ENCODE measurements at regions not wholly inside any gene's neighbourhood (a gene's known extent, or its start where the extent isn't known, plus 50 kb on each side); places are given as distances from the start of the nearest gene placed in this dataset.
"Not testable (repeated sequence)": the region's sequence is repeated elsewhere in the genome, so short reads cannot be mapped to it uniquely, and the experiment has no call there.

DNA sequence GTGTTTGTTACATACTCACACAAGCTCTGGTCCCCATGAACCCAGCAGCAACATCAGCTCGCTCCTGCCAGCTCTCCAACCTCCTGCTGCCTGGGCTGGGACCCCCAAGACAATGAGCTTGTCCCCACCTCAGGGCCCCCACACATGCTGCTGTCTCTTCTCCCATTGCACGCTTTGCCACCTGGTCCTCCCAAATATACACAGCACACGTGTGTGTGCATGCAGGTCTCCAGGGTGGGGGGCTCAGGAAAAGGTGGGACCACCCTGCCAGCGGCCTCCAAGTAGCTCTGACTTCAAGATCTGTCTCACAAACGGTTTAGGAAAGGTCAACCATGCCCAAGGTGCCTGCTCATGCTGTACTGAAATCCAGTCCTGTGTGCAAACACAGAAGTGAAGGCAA lies 68.1 kb upstream of the CCND1 start:
- no peak for DNase-seq

GRCh38 chr11:69573761-69574607 lies 67.0 kb upstream of the CCND1 start:
- no peak for DNase-seq

GRCh38 chr11:69574608-69575255 lies 66.2 kb upstream of the CCND1 start:
- no peak for DNase-seq

DNA sequence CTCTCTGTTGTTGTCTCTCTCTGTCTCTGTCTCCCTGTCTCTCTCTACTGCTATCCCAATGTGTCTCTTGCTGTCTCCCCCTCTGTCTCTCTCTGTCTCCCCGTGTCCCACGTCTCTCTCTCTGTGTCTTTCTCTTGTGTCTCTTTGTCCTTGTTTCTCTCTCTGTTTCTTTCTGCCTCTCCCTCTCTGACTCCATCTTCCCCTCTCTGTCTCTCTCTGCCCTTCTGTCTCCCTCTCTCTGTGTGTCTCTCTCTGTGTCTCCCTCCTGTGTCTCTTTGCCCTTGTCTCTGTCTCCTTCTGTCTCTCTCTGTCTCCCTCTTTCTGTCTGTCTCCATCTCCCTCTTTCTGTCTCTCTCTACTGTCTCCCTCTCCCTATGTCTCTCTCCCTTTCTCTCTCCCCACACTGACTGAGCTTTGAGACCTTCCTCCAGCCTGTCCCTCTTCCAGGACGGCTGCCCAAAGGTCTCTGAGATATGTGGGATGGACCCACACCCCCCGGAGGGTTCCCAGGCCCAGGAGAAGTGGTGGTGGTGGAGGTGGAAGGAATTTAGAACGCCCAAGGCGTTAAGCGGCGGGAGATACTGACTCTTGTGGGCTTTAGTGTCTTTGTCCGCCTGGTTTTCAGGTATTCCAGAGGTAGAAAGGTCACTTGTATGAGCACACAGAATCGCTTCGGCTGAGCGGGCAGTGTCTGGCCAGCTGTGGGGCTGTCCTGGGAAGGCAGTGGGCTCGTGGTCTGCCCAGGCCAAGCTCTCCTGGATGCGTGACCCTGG lies 65.5 kb upstream of the CCND1 start:
- DNase-seq: no peak

DNA sequence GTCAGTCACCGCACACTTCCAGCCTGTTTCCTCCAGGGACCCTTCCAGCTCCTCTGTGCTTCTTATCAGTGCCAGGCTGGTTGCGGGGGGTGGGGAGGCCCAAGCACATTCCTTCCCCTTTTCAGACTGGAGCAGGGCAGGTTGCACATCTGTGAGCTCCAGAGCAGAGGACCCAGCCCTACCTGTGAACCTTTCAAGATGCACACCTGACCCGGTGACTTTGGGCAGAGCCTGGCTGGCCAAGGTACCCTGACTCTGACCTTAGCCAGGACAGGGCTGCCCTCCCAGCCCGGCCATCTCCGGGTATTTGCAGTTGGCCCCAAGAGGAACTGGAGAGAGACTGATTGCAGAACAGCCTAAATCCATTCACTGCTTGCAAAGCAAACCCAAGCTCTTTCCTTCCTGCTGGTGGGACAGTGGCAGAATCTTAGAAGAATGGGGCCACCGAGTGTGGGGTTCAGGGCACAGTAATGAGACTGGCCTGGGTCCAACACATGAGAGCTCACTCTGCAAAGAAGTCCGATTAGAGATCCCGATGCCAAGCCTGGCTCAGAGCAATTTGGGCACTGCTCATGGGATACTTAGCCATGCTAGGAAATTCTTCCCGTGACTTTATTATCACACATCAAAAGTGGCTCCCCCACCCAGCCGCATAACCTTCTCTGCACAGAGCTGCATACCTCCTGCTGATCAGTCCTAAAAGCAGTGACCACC lies 64.7 kb upstream of the CCND1 start:
- peak in 7 of 14 donors; percentile 6 to 68 (median 31) for DNase-seq

- DNase-seq: no peak
Measured at GRCh38 chr11:69578167-69578566, 62.8 kb upstream of the CCND1 start.

GRCh38 chr11:69580529-69580928 lies 60.4 kb upstream of the CCND1 start:
- no peak for DNase-seq

DNA sequence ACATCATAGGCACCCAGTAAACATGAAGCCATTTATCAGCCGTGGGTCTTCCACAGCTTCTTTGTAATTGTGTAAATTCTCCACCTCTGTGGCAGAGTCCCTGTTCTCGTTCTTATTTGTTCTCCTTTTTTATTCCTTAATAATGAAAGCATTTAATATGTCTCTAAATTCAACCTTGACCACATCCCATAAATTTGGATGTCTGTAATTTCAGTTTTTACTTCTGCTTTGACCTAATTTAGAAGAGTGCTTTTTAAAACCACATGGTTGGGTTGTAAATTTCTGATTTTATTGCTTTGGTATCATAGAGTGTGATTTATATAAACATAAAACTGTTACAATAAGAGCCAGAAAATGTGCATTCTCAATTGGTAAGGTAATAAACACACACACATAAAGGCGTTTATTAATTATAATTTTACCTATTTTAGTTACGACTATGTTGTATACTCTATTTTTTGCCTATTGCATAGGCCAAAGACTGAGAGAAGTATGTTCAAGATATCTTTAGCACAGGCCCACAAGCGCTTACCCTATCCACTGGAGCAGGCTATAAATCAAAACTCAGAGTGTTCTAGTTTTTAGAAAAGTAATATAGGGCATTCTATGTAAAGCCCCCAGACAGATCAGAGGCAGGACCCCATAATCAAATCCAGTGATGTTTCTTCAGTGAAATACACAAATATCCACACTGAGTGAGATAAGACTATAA lies 58.0 kb upstream of the CCND1 start:
- no peak for DNase-seq

DNA sequence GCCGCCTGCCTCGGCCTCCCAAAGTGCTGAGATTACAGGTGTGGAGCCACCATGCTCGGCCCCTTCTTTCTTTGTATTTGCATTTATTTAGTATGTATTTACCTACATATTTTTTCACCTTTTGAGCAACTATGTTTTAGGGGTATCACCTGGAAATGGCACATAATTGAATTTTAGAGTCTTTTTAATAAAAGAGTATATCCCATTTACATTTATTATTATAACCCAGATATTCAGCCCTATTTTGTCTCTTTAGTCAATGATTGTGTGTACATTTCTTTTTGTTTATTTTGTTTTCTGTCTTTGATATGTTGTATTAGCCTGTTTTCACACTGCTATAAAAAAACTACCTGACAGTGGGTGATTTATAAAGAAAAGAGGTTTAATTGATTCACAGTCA lies 56.8 kb upstream of the CCND1 start:
- no peak for DNase-seq

DNA sequence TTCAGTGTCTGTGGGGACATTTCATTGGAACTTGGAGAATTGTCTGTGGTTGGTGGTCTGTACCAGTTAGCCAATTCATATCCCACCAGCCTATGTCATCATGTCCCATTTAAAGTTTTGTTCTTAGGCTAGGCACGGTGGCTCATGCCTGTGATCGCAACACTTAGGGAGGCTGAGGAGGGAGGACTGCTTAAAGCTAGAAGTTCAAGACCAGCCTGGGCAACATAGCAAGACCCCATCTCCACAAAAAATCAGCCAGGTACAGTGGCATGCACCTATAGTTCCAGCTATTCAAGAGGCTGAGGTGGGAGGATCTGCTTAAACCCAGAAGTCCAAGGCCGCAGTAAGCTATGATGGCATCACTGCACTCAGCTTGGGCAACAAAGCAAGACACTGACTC lies 55.6 kb upstream of the CCND1 start:
- no peak for DNase-seq

GRCh38 chr11:69587454-69588090 lies 53.4 kb upstream of the CCND1 start:
- no peak for DNase-seq

GRCh38 chr11:69588270-69588669 lies 52.7 kb upstream of the CCND1 start:
- no peak for DNase-seq

GRCh38 chr11:69590088-69590487 lies 50.9 kb upstream of the CCND1 start:
- DNase-seq: not testable (repeated sequence)

All from C1 segment of cervical spinal cord (tissue), 14 donors.